ENCODE measurements at regions not wholly inside any gene's neighbourhood (a gene's known extent, or its start where the extent isn't known, plus 50 kb on each side); places are given as distances from the start of the nearest gene placed in this dataset.
"Not testable (repeated sequence)": the region's sequence is repeated elsewhere in the genome, so short reads cannot be mapped to it uniquely, and the experiment has no call there.

DNA sequence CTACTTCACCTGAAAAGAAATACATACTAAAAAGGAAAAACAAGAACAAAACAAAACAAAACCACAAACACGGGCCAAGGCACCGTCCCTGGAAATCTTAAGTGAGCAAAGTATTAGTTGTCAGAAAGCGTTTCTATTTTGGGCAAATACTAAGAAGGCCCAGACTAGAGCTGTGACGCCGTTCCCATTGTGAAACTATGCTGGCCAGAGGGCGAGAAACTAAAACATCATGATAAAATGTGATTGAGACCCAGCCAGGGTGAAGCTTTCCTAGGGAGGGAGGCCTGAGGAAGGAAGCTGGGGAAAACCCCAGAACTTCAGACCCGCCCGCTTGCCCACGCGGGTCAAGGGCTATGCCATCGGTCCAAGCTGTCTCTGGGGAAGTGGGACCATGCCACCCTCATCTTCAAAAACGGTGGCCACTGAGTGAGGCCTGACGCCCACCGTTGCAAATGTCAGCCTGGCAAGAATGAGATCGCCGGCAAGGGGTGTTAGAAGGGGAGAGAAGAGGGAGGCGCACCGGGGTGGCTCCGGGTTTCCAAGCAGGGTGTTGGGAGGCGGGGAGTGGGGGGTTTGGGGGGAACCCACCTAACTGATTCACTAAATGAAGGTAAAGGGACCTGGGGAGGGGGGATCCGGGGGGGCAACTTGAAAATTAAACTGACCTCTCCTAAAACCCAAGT, 1950.9 kb upstream of the DEFB115 start:
- Histone ChIP-seq H3K4me3 (ENCODE audit: low read depth in 1 of 2, low read length in 2 of 2) (no peak overlapping the region), H3K9me3 (ENCODE audit: control insufficient read depth in 1 of 2, low read length in 2 of 2) (peaks cover 0 to 13% of the 10 kb centered on the region in 2 donors), H3K4me1 (ENCODE audit: control insufficient read depth in 1 of 2, insufficient read depth in 2 of 2, low read length in 2 of 2) (no peaks in the 10 kb centered on the region), H3K27me3 (ENCODE audit: low read depth, low read length) (no peaks in the 10 kb centered on the region), H3K27ac (ENCODE audit: low read length) (no peak overlapping the region), H3K36me3 (ENCODE audit: control insufficient read depth in 1 of 2, insufficient read depth in 2 of 2, low read length in 2 of 2) (no peaks in the 10 kb centered on the region)

- not testable (repeated sequence) for H3K27ac ChIP-seq (ENCODE audit: low read length); H3K27me3 ChIP-seq (ENCODE audit: low read depth, low read length); H3K9me3 ChIP-seq (ENCODE audit: control insufficient read depth in 1 of 2, low read length in 2 of 2); H3K36me3 ChIP-seq (ENCODE audit: control insufficient read depth in 1 of 2, insufficient read depth in 2 of 2, low read length in 2 of 2); H3K4me1 ChIP-seq (ENCODE audit: control insufficient read depth in 1 of 2, insufficient read depth in 2 of 2, low read length in 2 of 2); H3K4me3 ChIP-seq (ENCODE audit: low read depth in 1 of 2, low read length in 2 of 2)
These were observed 1950.0 kb upstream of the DEFB115 start for GRCh38 chr20:29307484-29307883.

DNA sequence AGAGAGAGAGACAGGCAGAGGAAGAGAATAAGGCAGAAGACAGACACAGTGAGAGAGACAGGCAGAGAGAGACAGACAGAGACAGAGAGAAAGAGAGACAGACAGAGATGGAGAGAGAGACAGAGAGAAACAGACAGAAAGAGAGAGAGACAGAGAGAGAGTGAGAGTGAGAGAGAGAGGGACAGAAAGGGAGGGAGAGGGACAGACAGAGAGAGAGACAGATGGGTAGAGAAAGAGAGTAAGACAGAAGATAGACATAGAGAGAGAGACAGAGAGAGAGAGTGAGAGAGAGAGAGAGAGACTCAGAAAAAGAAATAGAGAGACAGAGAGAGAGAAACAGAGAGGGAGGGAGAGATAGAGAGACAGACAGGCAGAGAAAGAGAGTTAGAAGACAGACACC, 1948.5 kb upstream of the DEFB115 start:
- not testable (repeated sequence) for H3K4me1 ChIP-seq (ENCODE audit: control insufficient read depth in 1 of 2, insufficient read depth in 2 of 2, low read length in 2 of 2); H3K4me3 ChIP-seq (ENCODE audit: low read depth in 1 of 2, low read length in 2 of 2); H3K36me3 ChIP-seq (ENCODE audit: control insufficient read depth in 1 of 2, insufficient read depth in 2 of 2, low read length in 2 of 2); H3K27me3 ChIP-seq (ENCODE audit: low read depth, low read length); H3K27ac ChIP-seq (ENCODE audit: low read length)
- peaks cover 0 to 12% of the 10 kb centered on the region in 2 donors for H3K9me3 ChIP-seq (ENCODE audit: control insufficient read depth in 1 of 2, low read length in 2 of 2)

- not testable (repeated sequence) for H3K4me3 ChIP-seq (ENCODE audit: low read depth in 1 of 2, low read length in 2 of 2); H3K27ac ChIP-seq (ENCODE audit: low read length); H3K36me3 ChIP-seq (ENCODE audit: control insufficient read depth in 1 of 2, insufficient read depth in 2 of 2, low read length in 2 of 2); H3K9me3 ChIP-seq (ENCODE audit: control insufficient read depth in 1 of 2, low read length in 2 of 2); H3K27me3 ChIP-seq (ENCODE audit: low read depth, low read length); H3K4me1 ChIP-seq (ENCODE audit: control insufficient read depth in 1 of 2, insufficient read depth in 2 of 2, low read length in 2 of 2)
These were observed 1948.0 kb upstream of the DEFB115 start for GRCh38 chr20:29309481-29309880.

- H3K9me3 ChIP-seq (ENCODE audit: control insufficient read depth in 1 of 2, low read length in 2 of 2); H3K4me3 ChIP-seq (ENCODE audit: low read depth in 1 of 2, low read length in 2 of 2); H3K4me1 ChIP-seq (ENCODE audit: control insufficient read depth in 1 of 2, insufficient read depth in 2 of 2, low read length in 2 of 2); H3K27me3 ChIP-seq (ENCODE audit: low read depth, low read length); H3K27ac ChIP-seq (ENCODE audit: low read length); H3K36me3 ChIP-seq (ENCODE audit: control insufficient read depth in 1 of 2, insufficient read depth in 2 of 2, low read length in 2 of 2): not testable (repeated sequence)
These were observed 1946.4 kb upstream of the DEFB115 start for GRCh38 chr20:29311046-29311445.

DNA sequence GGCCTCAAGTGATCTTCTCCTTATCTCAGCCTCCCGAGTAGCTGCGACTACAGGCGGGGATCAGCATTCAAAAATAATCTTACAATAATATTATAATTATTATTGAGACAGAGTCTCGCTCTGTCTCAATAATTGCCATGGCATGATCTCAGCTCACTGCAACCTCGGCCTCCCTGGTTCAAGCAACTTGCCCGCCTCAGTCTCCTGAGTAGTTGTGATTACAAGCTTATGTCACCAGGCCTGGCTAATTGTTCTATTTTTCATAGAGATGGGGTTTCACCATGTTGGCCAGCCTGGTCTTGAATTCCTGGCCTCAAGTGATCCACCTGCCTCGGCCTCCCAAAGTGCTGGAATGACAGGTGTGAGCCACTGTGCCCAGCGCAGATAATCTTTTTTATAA, 1944.8 kb upstream of the DEFB115 start:
- not testable (repeated sequence) for H3K4me3 ChIP-seq (ENCODE audit: low read depth in 1 of 2, low read length in 2 of 2); H3K9me3 ChIP-seq (ENCODE audit: control insufficient read depth in 1 of 2, low read length in 2 of 2); H3K27ac ChIP-seq (ENCODE audit: low read length); H3K36me3 ChIP-seq (ENCODE audit: control insufficient read depth in 1 of 2, insufficient read depth in 2 of 2, low read length in 2 of 2); H3K27me3 ChIP-seq (ENCODE audit: low read depth, low read length); H3K4me1 ChIP-seq (ENCODE audit: control insufficient read depth in 1 of 2, insufficient read depth in 2 of 2, low read length in 2 of 2)

GRCh38 chr20:29313481-29313880, 1944.0 kb upstream of the DEFB115 start:
- no peaks in the 10 kb centered on the region for H3K4me1 ChIP-seq (ENCODE audit: control insufficient read depth in 1 of 2, insufficient read depth in 2 of 2, low read length in 2 of 2)
- no peak overlapping the region for H3K4me3 ChIP-seq (ENCODE audit: low read depth in 1 of 2, low read length in 2 of 2)
- H3K27me3 ChIP-seq (ENCODE audit: low read depth, low read length): no peaks in the 10 kb centered on the region
- no peaks in the 10 kb centered on the region for H3K36me3 ChIP-seq (ENCODE audit: control insufficient read depth in 1 of 2, insufficient read depth in 2 of 2, low read length in 2 of 2)
- H3K27ac ChIP-seq (ENCODE audit: low read length): no peak overlapping the region
- H3K9me3 ChIP-seq (ENCODE audit: control insufficient read depth in 1 of 2, low read length in 2 of 2): peaks cover 0 to 8% of the 10 kb centered on the region in 2 donors

DNA sequence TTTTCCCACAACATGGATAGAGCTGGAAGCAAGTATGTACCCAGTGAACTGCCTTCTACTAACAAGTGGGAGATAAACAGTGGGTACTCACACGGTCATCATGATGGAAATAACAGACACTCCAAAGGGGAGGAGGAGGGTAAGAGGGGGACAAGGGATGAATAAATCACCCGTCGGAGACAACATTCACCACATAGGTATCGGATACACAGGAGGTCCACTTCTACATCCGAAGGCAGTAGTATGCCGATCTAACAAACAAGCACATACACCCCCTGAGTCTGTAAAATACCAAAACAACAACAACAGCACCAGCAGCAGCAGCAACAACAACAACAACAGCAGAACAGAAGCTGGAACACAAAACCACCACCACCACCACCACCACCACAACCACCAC, 1943.2 kb upstream of the DEFB115 start:
- Histone ChIP-seq H3K4me1 (ENCODE audit: control insufficient read depth in 1 of 2, insufficient read depth in 2 of 2, low read length in 2 of 2) (no peaks in the 10 kb centered on the region), H3K27ac (ENCODE audit: low read length) (no peak overlapping the region), H3K9me3 (ENCODE audit: control insufficient read depth in 1 of 2, low read length in 2 of 2) (peaks cover 0 to 13% of the 10 kb centered on the region in 2 donors), H3K36me3 (ENCODE audit: control insufficient read depth in 1 of 2, insufficient read depth in 2 of 2, low read length in 2 of 2) (no peaks in the 10 kb centered on the region), H3K27me3 (ENCODE audit: low read depth, low read length) (no peaks in the 10 kb centered on the region), H3K4me3 (ENCODE audit: low read depth in 1 of 2, low read length in 2 of 2) (no peak overlapping the region)

GRCh38 chr20:29318871-29319461, 1938.5 kb upstream of the DEFB115 start:
- Histone ChIP-seq H3K4me1 (ENCODE audit: control insufficient read depth in 1 of 2, insufficient read depth in 2 of 2, low read length in 2 of 2) (no peaks in the 10 kb centered on the region), H3K4me3 (ENCODE audit: low read depth in 1 of 2, low read length in 2 of 2) (peak overlapping the region in 1 of 2 donors; percentile 14), H3K27ac (ENCODE audit: low read length) (no peak overlapping the region), H3K9me3 (ENCODE audit: control insufficient read depth in 1 of 2, low read length in 2 of 2) (peaks cover 0 to 11% of the 10 kb centered on the region in 2 donors), H3K27me3 (ENCODE audit: low read depth, low read length) (no peaks in the 10 kb centered on the region), H3K36me3 (ENCODE audit: control insufficient read depth in 1 of 2, insufficient read depth in 2 of 2, low read length in 2 of 2) (no peaks in the 10 kb centered on the region)

DNA sequence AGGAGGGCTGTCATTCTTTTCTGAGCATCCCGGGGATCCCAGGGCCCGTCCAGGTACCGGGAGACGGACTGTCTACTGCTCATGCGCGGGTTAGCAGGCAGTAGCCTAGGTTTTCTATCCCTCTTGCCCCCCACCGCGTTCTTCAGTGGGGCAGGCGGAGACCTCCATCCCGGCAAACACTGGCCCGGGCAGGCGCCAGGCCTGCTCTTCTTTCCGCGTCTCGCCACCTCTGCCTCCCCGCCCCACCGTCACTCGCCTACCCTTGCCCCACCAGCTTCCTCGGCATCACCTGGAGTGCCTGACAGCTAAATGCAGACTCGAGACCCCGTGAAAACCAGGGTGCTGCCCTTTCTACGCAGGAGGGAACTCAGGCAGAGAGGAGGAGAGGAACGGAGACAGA, 1937.7 kb upstream of the DEFB115 start:
- H3K4me1 ChIP-seq (ENCODE audit: control insufficient read depth in 1 of 2, insufficient read depth in 2 of 2, low read length in 2 of 2): no peaks in the 10 kb centered on the region
- peaks cover 0 to 11% of the 10 kb centered on the region in 2 donors for H3K9me3 ChIP-seq (ENCODE audit: control insufficient read depth in 1 of 2, low read length in 2 of 2)
- H3K27me3 ChIP-seq (ENCODE audit: low read depth, low read length): no peaks in the 10 kb centered on the region

GRCh38 chr20:29320216-29320949, 1937.1 kb upstream of the DEFB115 start:
- not testable (repeated sequence) for H3K4me1 ChIP-seq (ENCODE audit: control insufficient read depth in 1 of 2, insufficient read depth in 2 of 2, low read length in 2 of 2); H3K27ac ChIP-seq (ENCODE audit: low read length); H3K27me3 ChIP-seq (ENCODE audit: low read depth, low read length); H3K36me3 ChIP-seq (ENCODE audit: control insufficient read depth in 1 of 2, insufficient read depth in 2 of 2, low read length in 2 of 2)
- peaks cover 0 to 11% of the 10 kb centered on the region in 2 donors for H3K9me3 ChIP-seq (ENCODE audit: control insufficient read depth in 1 of 2, low read length in 2 of 2)
- H3K4me3 ChIP-seq (ENCODE audit: low read depth in 1 of 2, low read length in 2 of 2): peak overlapping the region in 1 of 2 donors; percentile 48

More for the DNA sequence above, 1937.7 kb upstream of the DEFB115 start:
- Histone ChIP-seq H3K27ac (ENCODE audit: low read length) (no peak overlapping the region), H3K4me3 (ENCODE audit: low read depth in 1 of 2, low read length in 2 of 2) (no peak overlapping the region), H3K36me3 (ENCODE audit: control insufficient read depth in 1 of 2, insufficient read depth in 2 of 2, low read length in 2 of 2) (no peaks in the 10 kb centered on the region)

Data from muscle layer of duodenum (tissue), 2 donors.